Esophagus (tissue), 2 donors: ENCODE measurements at regions not wholly inside any gene's neighbourhood (a gene's known extent, or its start where the extent isn't known, plus 50 kb on each side); places are given as distances from the start of the nearest gene placed in this dataset.

ENCODE experiments used
- H3K27ac ChIP-seq, 2 donors: one replicate each; pipeline ENCODE4 v1.5.1; 2013; ENCODE audit warnings: low read depth in 2 of 2, mild to moderate bottlenecking in 2 of 2, inconsistent platforms in 1 of 2, low read length in 1 of 2, moderate library complexity in 1 of 2
- H3K27me3 ChIP-seq, 2 donors: one replicate each; pipeline ENCODE4 v1.6.1; 2013; ENCODE audit warnings: low read length in 2 of 2, control low read depth in 1 of 2, mild to moderate bottlenecking in 1 of 2; ENCODE audit not compliant: insufficient read depth in 2 of 2, control insufficient read depth in 1 of 2
- H3K36me3 ChIP-seq, 2 donors: one replicate each; pipeline ENCODE4 v1.6.1; 2013; ENCODE audit warnings: low read length in 1 of 2; ENCODE audit not compliant: control insufficient read depth in 2 of 2, insufficient read depth in 2 of 2
- H3K4me1 ChIP-seq, 2 donors: one replicate each; pipeline ENCODE4 v1.6.1; 2013; ENCODE audit warnings: low read length in 1 of 2; ENCODE audit not compliant: control insufficient read depth in 2 of 2, insufficient read depth in 2 of 2
- H3K4me3 ChIP-seq, 2 donors: one replicate each; pipeline ENCODE4 v1.5.1; 2013; ENCODE audit warnings: low read length in 2 of 2, mild to moderate bottlenecking in 2 of 2, low read depth in 1 of 2, moderate library complexity in 1 of 2
- H3K9me3 ChIP-seq, 2 donors: one replicate each; pipeline ENCODE4 v1.6.1; 2013; ENCODE audit warnings: mild to moderate bottlenecking in 2 of 2, low read depth in 1 of 2, low read length in 1 of 2, moderate library complexity in 1 of 2; ENCODE audit not compliant: control insufficient read depth in 2 of 2, insufficient read depth in 1 of 2
- WGBS, 2 donors: extraction: QIAGEN DNeasy Blood & Tissue Kit; methylation state at CpG; one replicate each; pipeline ENCODE4 v1.1.7; 2013; 5-methylcytosine and 5-hydroxymethylcytosine counted together
- donor health status: healthy with polysubstance abuse.
- donor health status: Bipolar disorder and iron deficiency.

GRCh38 chr2:120401275-120402066 lies 55.5 kb downstream of the INHBB start:
- no peaks in the 10 kb centered on the region for H3K9me3 ChIP-seq
- no peaks in the 10 kb centered on the region for H3K4me1 ChIP-seq
- H3K4me3 ChIP-seq = no peak overlapping the region
- WGBS, 2 donors = 74 to 77% methylated on average over 8 of the region's 8 CpGs
- H3K27me3 ChIP-seq = peaks cover 4 to 5% of the 10 kb centered on the region in 2 donors
- H3K36me3 ChIP-seq = no peaks in the 10 kb centered on the region
- H3K27ac ChIP-seq = no peak overlapping the region

GRCh38 chr2:120402067-120402433 lies 56.1 kb downstream of the INHBB start:
- H3K27ac ChIP-seq = no peak overlapping the region
- 71% methylated on average over 5 of the region's 5 CpGs for WGBS, 2 donors
- peaks cover 4 to 5% of the 10 kb centered on the region in 2 donors for H3K27me3 ChIP-seq
- H3K36me3 ChIP-seq = no peaks in the 10 kb centered on the region
- no peaks in the 10 kb centered on the region for H3K4me1 ChIP-seq
- H3K4me3 ChIP-seq = no peak overlapping the region
- H3K9me3 ChIP-seq = no peaks in the 10 kb centered on the region

- Histone ChIP-seq H3K4me1 (no peaks in the 10 kb centered on the region), H3K9me3 (no peaks in the 10 kb centered on the region), H3K4me3 (no peak overlapping the region), H3K27me3 (peaks cover 4 to 5% of the 10 kb centered on the region in 2 donors), H3K36me3 (no peaks in the 10 kb centered on the region), H3K27ac (no peak overlapping the region)
- WGBS, 2 donors = 93 to 94% methylated on average over 6 of the region's 6 CpGs
These were observed 56.6 kb downstream of the INHBB start for GRCh38 chr2:120402508-120402907.

- 85% methylated on average over 5 of the region's 5 CpGs for WGBS, 2 donors
- no peaks in the 10 kb centered on the region for H3K36me3 ChIP-seq
These were observed 57.3 kb downstream of the INHBB start for GRCh38 chr2:120403261-120403660.

GRCh38 chr2:120403676-120404075 lies 57.7 kb downstream of the INHBB start:
- no peak overlapping the region for H3K4me3 ChIP-seq
- peaks cover 3 to 4% of the 10 kb centered on the region in 2 donors for H3K27me3 ChIP-seq
- H3K36me3 ChIP-seq = no peaks in the 10 kb centered on the region
- no peaks in the 10 kb centered on the region for H3K4me1 ChIP-seq
- whole genome bisulfite sequencing, 2 donors = 79 to 86% methylated on average over 5 of the region's 5 CpGs
- H3K9me3 ChIP-seq = no peaks in the 10 kb centered on the region
- H3K27ac ChIP-seq = no peak overlapping the region

More at GRCh38 chr2:120403261-120403660, 57.3 kb downstream of the INHBB start:
- Histone ChIP-seq H3K27me3 (peaks cover 4 to 5% of the 10 kb centered on the region in 2 donors), H3K4me1 (no peaks in the 10 kb centered on the region), H3K9me3 (no peaks in the 10 kb centered on the region), H3K27ac (no peak overlapping the region), H3K4me3 (no peak overlapping the region)

GRCh38 chr2:120404274-120404673 lies 58.3 kb downstream of the INHBB start:
- 86 to 89% methylated on average over 3 of the region's 3 CpGs for WGBS, 2 donors
- no peaks in the 10 kb centered on the region for H3K9me3 ChIP-seq
- H3K27ac ChIP-seq = no peak overlapping the region
- peaks cover 0 to 4% of the 10 kb centered on the region in 2 donors for H3K27me3 ChIP-seq
- H3K4me3 ChIP-seq = no peak overlapping the region
- H3K36me3 ChIP-seq = no peaks in the 10 kb centered on the region
- H3K4me1 ChIP-seq = no peaks in the 10 kb centered on the region

- Histone ChIP-seq H3K27me3 (peaks cover 0 to 4% of the 10 kb centered on the region in 2 donors), H3K27ac (no peak overlapping the region), H3K4me3 (no peak overlapping the region), H3K4me1 (no peaks in the 10 kb centered on the region), H3K36me3 (no peaks in the 10 kb centered on the region), H3K9me3 (peaks cover 0 to 2% of the 10 kb centered on the region in 2 donors)
- WGBS, 2 donors = 86 to 88% methylated on average over 19 of the region's 19 CpGs
These were observed 59.2 kb downstream of the INHBB start for GRCh38 chr2:120404941-120405758.

- Histone ChIP-seq H3K36me3 (no peaks in the 10 kb centered on the region), H3K4me3 (no peak overlapping the region), H3K9me3 (peaks cover 0 to 2% of the 10 kb centered on the region in 2 donors), H3K27ac (no peak overlapping the region), H3K27me3 (peaks cover 0 to 4% of the 10 kb centered on the region in 2 donors), H3K4me1 (no peaks in the 10 kb centered on the region)
- WGBS, 2 donors = 79% methylated on average over 5 of the region's 5 CpGs
These were observed 59.8 kb downstream of the INHBB start for GRCh38 chr2:120405759-120406099.

GRCh38 chr2:120406566-120406965 lies 60.6 kb downstream of the INHBB start:
- H3K4me3 ChIP-seq = no peak overlapping the region
- H3K4me1 ChIP-seq = no peaks in the 10 kb centered on the region
- 66 to 81% methylated on average over 9 of the region's 9 CpGs for WGBS, 2 donors
- no peak overlapping the region for H3K27ac ChIP-seq
- no peaks in the 10 kb centered on the region for H3K36me3 ChIP-seq
- H3K9me3 ChIP-seq = peaks cover 0 to 2% of the 10 kb centered on the region in 2 donors
- H3K27me3 ChIP-seq = peaks cover 0 to 4% of the 10 kb centered on the region in 2 donors
